GDM1 (cell line): ENCODE measurements at regions not wholly inside any gene's neighbourhood (a gene's known extent, or its start where the extent isn't known, plus 50 kb on each side); places are given as distances from the start of the nearest gene placed in this dataset.

Experiments used
- DNase-seq: peaks from one replicate; lab custom pipeline; 2025; lab: John Stamatoyannopoulos, UW

DNA sequence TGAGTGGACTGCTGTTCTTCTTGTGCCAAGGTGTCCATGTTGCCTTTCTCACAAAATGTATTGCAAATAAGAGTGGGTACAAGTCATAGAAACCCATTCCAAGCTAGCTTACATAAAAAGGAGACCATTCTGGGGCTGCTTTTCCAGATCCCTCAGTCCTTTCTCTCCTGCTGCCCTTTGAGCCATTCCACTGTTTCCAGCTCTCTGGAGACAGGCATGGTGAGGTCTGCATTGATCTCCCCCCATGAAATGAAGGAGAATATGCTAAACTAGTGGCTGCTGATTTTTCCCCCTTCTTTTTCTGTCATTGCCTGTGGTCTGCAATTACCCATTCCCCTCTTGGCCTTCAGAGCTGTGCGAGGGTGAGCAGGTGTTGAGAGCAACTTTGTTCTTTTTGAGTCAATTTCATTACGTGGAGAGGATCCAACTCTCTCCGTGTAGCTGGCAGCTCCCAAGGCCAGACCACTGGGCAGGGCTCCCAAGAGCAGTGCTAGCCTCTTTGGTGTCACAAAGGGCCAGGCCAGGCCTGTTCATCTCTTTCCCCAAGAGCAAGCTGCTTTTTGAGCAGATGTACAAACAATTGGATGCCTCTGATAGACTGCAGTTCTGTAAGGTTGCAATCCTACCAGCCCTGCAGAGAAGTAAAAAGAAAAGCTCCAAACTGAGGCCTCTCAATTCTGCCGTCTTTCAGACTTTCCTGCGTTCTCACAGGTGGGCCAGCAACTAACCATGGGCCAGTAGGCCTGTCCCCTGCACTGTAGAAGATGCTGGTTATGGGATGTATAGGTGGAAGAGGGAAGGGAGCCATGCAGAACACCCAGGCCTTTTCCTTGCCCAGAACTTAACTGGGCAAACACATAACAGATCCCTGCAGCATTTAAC lies 96.1 kb upstream of the ARMC2 start:
- DNase-seq: no peak

DNA sequence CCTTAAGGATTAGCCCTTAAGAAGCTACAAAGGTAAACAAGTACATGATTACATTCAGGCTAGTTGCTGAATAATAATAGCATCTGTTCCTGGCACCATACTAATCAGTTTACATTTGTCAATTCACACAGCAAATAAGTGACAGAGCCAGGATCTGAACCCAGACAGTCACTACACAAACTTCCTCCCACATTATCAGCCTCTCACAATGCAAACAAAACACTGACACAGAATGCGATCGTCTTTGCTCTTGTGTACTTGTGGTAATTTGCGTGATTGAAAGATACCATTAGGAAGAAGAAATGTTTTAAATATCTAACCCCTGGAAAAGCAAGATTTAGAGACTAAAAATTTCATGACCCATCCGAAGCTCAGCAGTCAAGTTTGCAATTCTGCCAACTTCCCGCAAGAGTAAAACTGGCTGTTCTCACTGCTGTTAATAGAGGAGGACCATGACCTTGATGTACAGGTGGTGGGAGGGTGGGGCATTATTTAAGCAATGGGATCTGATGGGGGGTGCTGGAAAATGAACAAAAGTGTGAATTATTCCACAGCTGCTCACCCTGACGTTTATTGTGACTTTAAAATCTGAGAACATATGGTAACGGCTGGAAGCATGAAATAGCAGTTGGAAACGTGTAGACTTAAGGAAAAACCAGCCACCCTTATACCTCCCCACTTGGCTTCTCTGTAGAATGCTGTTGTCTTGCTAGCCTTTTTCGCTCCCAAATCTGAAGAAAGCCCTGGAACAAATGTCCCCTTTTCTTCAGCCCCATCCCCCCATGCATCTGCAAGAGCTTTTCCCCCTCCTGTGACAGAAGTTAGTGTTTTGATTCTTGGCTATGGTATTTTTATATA lies 95.3 kb upstream of the ARMC2 start:
- DNase-seq: no peak

GRCh38 chr6:108755257-108756240 lies 92.7 kb upstream of the ARMC2 start:
- no peak for DNase-seq

DNA sequence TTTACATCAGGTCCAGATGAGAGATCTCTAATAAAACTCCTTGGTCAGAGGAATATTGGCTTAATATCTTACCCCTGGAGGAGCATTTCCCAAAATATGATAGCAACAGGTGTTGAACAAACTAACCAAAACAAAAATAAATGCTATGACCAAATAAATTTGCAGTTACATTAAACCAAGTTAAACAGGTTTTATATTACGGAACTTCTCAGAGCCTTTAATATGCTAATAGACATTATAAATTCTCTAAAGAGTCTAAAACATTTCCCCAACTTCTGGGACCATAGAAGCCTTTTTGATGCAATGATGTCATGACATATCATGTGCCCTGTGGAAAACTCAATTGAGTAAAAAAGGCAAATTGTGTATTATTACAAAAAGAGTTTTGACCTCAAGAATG lies 90.9 kb upstream of the ARMC2 start:
- no peak for DNase-seq

DNA sequence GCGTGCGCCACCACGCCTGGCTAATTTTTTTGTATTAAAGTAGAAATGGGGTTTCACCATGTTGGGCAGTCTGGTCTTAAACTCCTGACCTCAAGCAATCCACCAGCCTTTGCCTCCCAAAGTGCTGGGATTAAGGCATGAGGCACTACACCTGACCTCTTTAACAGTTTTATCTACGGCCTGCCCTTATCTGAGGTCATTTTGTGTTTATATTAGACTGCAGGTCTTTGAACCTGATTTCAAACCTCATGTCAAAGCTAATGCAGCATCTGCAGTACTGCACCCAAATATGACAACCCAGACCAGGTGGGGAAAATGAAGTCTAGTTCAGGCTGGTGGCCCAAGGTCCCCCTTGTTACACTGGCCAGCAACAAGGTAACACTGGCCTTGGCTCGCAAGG lies 89.3 kb upstream of the ARMC2 start:
- DNase-seq: no peak

DNA sequence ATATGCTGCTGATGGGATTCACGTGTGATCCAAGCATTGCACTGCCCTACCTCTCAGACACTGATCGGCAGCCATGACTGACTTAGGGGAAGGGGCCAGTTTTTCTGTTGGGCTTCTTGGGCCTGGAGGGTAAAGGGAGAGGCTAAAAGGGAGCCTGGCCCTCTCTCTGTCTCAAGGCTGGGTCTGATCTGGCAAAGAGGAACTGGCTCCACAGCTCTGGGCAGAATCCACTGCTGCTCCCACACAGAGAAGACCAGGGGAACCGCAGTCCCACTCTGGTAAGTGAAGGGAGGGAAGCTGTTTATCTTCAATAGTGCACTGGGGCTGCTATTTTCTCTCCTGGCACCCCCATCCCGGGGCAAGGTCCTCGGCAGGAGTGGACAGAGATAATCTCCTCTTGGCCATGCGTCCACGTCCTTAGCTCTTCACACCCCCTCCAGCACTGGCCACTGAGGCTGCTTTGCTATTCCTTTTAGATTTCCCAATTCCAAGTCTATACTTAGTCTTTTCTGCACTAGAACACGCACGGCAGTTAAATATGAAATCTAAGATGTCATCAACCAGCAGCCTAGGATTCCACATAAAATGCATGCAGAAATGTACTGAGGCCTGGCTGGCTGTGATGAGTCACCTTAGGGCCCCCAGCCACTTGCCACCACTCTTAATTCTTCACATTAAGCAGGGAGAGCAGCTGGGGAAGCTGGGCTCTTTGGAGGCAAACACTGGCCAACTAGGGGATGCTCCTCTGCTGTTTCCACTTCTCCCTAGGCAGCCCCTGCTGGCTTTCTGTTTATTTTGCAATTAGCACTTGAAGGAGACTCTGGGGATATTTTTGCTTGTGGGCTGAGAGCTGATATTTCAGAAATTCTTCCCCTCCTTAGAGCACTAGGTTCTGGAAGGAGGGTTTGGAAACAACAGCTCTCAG lies 87.8 kb upstream of the ARMC2 start:
- peak; percentile 50 for DNase-seq

DNA sequence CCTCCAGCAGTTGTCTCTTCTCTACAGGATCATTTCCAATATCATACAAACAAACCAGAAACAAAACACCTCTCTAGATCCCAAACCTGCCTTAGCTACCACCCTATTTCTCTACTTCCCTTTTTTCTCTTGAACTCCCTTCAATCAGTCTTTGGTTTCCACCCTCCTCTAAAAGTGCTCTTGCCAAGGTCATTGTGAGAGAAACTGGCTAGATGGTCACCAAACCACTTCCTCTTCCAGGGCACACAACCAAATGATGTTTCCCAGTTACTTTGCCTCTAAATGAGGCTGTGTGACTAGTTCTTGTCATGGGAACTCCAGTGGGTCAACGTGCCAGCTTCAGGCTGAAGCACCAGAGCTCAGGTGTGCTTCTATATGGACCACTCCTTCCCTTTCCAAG lies 85.8 kb upstream of the ARMC2 start:
- DNase-seq: peak; percentile 14

- DNase-seq: no peak
Observed at GRCh38 chr6:108763931-108764579, 84.2 kb upstream of the ARMC2 start.

GRCh38 chr6:108764580-108764950 lies 83.7 kb upstream of the ARMC2 start:
- no peak for DNase-seq

- DNase-seq: no peak
Observed at GRCh38 chr6:108765495-108765894, 82.7 kb upstream of the ARMC2 start.

GRCh38 chr6:108766419-108766818 lies 81.8 kb upstream of the ARMC2 start:
- no peak for DNase-seq

DNA sequence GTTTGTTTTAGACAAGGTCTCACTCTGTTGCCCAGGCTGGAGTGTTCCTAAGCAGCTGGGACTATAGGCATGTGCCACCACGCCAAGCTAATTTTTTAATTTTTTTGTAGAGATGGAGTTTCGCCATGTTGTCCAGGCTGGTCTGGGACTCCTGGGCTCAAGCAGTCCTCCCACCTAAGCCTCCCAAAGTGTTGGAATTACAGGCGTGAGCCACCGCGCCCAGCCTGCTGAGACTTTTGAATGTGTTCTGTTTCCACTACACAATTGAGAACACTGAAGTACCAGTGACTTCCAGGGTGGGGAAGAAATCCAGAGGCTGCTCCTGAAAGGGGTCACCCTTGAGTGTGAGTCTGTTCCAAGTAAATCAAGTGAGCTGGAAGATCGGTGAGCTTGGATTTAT lies 81.3 kb upstream of the ARMC2 start:
- DNase-seq: no peak

DNA sequence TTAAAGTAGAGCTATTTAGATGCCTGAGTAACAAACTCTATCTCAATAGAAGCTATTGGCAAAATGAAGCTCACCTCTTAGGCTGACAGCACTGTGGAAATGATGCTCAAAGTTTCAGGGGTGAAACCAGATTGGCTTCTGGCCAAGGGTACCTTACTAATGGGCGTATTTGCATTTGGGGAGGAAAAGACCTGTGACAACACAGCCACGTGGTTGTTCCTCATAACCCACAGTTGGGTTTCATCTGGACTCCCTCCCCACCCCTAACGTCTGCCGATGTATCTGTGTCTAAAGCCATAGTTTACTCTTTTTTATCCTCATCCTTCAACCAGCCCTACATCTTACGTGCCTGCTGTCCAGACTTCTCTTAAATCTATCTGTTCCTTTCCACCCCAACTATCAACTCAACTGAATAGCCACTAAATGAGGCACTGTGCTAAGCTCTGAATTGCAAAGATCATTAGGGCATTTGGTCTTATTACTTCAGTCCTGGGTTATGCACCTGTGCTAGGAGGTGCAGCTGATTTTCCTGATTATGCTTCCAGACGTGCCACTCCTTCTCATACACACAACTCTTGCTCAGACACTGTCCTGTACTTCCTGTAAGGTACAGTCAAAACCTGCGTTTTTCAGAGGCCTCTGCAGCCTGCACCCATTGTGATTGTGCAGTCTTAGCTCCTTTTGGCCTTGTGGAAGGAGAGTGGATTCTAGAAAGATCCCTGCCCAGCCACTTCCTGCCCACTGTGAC lies 80.6 kb upstream of the ARMC2 start:
- DNase-seq: no peak

DNA sequence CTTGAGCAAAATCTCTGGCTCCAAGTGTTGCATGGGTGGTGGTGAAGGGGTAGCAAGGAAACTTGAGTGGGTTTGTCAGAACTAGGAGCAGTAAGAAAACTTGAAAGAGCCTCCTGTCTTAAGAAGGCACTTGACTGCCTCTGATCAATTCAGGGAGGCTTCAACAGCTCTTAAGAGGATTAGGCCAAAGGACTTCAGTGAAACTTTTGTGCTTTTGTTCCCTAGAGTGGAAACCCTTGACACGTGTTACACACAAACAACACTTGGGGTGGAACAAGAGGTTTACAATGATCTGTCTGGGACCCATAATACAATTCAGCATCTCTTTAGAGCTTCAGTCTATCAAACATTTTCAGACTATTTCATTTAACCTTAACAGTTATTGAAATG lies 80.1 kb upstream of the ARMC2 start:
- DNase-seq: no peak

GRCh38 chr6:108768792-108769524 lies 79.3 kb upstream of the ARMC2 start:
- no peak for DNase-seq

- DNase-seq: no peak
Observed at GRCh38 chr6:108771421-108771820, 76.8 kb upstream of the ARMC2 start.

DNA sequence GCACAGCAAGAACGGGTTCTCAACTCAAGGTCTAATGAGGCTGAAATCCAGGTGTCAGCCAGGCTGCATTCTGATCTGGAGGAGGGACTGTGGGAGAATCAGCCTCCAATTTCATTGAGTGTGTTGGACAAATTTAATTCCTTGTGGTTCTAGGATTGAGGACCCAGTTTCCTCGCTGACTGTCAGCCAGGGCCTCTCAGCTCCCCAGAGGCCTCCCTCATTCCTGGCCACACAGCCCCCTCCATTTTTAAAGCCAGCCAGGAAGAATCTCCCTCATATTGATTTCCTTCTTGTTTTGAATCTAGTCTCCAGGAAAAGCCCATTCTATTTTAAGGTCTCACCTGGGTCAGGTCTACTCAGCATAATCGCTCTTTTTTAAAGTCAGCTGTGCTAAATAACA lies 73.7 kb upstream of the ARMC2 start:
- DNase-seq: no peak

DNA sequence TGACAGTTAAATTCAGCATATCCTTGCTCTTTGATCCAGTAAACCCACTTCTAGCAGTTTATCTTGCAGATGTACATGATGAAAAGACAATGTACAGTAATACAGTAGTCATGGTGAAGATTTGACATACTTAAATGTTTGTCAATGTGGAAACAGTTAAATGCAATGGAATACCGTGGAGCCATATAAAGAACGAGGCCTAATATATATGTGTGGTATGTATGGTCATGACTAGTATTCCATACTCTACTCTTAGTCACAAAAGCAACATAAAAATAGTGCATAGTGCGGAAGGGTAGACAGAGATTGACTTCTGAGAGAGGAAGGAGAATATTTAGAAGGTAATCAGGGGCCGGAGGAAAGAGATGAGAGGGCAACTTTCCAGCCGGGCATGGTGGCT lies 70.7 kb upstream of the ARMC2 start:
- no peak for DNase-seq
